OCI-LY7 (cell line): ENCODE measurements at regions not wholly inside any gene's neighbourhood (a gene's known extent, or its start where the extent isn't known, plus 50 kb on each side); places are given as distances from the start of the nearest gene placed in this dataset.

ENCODE experiments used
- CTCF ChIP-seq: fragments of 200-600 bp; sonication (generic); conservative IDR thresholded peaks from 2 replicates; pipeline ENCODE4 v1.5.1; 2014; ENCODE audit warnings: mild to moderate bottlenecking, antibody characterized with exemption, low read length, moderate library complexity, mixed read lengths
- EZH2phosphoT487 ChIP-seq: fragments of 200-600 bp; sonication (generic); IDR thresholded peaks from 2 replicates; pipeline ENCODE4 v1.6.1; 2018; ENCODE audit warnings: low read depth, borderline replicate concordance, mild to moderate bottlenecking, mixed run types, antibody characterized with exemption, low read length, moderate library complexity, mixed read lengths

DNA sequence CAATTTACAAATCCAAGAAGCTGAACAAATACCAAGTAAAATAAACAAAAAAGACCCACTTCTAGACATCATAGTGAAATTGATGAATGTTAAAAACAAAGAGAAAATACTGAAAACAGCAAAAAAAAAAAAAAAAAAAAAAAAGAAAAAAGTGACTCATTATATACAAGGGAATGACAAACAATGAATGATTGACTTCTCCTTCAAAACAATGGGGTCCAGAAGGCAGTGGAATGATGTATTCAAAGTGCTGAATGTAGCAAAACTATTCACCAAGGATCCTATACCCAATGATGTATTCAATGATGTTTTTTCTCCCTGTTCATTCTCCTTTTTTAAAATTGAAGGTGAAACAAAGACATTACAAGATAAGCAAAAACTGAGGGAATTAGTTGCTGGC, 650.0 kb downstream of the UTRN start:
- no peak for TF ChIP-seq CTCF
- no peak for TF ChIP-seq EZH2phosphoT487
